PFSK-1 (cell line): ENCODE measurements at regions not wholly inside any gene's neighbourhood (a gene's known extent, or its start where the extent isn't known, plus 50 kb on each side); places are given as distances from the start of the nearest gene placed in this dataset.

Experiments
- FOXP2 ChIP-seq: optimal IDR thresholded peaks from 2 replicates; pipeline ENCODE3; 2011; ENCODE audit warnings: borderline replicate concordance, control low read depth, inconsistent platforms; ENCODE audit not compliant: insufficient read depth; ENCODE audit errors: extremely low read length, extremely low read depth
- POLR2AphosphoS5 ChIP-seq: IDR thresholded peaks from 2 replicates; pipeline ENCODE4 v1.6.1; 2012; ENCODE audit warnings: low read depth, mild to moderate bottlenecking, control low read depth, low read length, moderate library complexity
- SIN3A ChIP-seq: IDR thresholded peaks from 2 replicates; pipeline ENCODE4 v1.6.1; 2012; ENCODE audit warnings: mild to moderate bottlenecking, low read length, moderate library complexity, borderline replicate concordance; ENCODE audit not compliant: insufficient read depth
- TAF1 ChIP-seq: IDR thresholded peaks from 2 replicates; pipeline ENCODE4 v1.6.1; 2012; ENCODE audit warnings: low read length, control low read depth, borderline replicate concordance; ENCODE audit not compliant: insufficient read depth
- TF ChIP-seq, protein P1 (sequence below), 2 experiments: IDR thresholded peaks; 2 replicates each; pipeline versions ENCODE4 v1.6.1 to v1.8.0; 2011 to 2012; ENCODE audit warnings: low read depth in 2 of 2, low read length in 2 of 2, control low read depth in 1 of 2, inconsistent platforms in 1 of 2, mild to moderate bottlenecking in 1 of 2, moderate library complexity in 1 of 2; ENCODE audit not compliant: insufficient read depth in 1 of 2

DNA sequence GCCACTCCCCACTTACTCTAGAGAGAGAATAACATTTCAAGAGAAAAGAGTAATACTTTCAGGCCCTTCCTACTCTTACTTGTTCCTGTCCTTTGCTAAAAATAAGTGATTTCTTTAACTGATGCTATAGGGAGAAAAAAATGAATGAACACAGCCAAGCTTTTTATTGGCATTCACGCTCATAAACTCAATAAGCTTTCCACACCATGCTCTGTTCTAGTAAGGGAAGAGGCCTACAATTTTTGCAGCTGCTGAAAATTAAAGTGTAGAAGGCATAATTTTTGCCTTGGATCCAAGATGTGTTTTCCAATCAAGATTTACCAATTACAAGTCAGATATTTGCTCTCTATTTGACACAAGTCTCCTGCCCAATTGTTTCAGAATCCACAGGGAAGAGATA is 188.1 kb upstream of the RGS18 start:
- TF ChIP-seq, protein P1, sequence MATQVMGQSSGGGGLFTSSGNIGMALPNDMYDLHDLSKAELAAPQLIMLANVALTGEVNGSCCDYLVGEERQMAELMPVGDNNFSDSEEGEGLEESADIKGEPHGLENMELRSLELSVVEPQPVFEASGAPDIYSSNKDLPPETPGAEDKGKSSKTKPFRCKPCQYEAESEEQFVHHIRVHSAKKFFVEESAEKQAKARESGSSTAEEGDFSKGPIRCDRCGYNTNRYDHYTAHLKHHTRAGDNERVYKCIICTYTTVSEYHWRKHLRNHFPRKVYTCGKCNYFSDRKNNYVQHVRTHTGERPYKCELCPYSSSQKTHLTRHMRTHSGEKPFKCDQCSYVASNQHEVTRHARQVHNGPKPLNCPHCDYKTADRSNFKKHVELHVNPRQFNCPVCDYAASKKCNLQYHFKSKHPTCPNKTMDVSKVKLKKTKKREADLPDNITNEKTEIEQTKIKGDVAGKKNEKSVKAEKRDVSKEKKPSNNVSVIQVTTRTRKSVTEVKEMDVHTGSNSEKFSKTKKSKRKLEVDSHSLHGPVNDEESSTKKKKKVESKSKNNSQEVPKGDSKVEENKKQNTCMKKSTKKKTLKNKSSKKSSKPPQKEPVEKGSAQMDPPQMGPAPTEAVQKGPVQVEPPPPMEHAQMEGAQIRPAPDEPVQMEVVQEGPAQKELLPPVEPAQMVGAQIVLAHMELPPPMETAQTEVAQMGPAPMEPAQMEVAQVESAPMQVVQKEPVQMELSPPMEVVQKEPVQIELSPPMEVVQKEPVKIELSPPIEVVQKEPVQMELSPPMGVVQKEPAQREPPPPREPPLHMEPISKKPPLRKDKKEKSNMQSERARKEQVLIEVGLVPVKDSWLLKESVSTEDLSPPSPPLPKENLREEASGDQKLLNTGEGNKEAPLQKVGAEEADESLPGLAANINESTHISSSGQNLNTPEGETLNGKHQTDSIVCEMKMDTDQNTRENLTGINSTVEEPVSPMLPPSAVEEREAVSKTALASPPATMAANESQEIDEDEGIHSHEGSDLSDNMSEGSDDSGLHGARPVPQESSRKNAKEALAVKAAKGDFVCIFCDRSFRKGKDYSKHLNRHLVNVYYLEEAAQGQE (IDR thresholded peaks at IDR 0.05; ENCODE audit: insufficient read depth in 1 of 2, low read depth in 2 of 2, low read length in 2 of 2) = no peak
- TF ChIP-seq SIN3A (no peak), FOXP2 (no peak), TAF1 (no peak), POLR2AphosphoS5 (no peak)

DNA sequence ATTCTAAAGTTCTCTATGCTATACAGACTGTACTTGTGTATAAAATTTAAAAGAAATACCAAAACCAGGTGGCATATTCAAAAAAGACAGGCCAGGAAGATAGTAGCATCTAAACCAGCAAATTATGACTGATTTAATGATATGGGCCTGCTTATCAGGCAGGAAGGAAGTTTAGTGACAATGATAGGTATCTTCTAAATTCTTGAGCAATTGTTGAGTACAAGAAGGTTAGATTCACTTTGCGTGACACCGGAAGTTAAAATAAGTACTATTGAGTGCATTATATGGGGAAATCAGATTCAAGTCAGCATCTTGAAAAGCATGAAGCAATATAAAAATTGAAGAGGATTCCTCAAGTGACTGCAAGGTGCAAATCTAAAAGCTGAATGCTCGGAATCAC is 186.8 kb upstream of the RGS18 start:
- TF ChIP-seq POLR2AphosphoS5 = no peak
- TF ChIP-seq, protein P1 (IDR thresholded peaks at IDR 0.05; ENCODE audit: insufficient read depth in 1 of 2, low read depth in 2 of 2, low read length in 2 of 2) = no peak
- TF ChIP-seq TAF1 = no peak
- no peak for TF ChIP-seq FOXP2
- TF ChIP-seq SIN3A = no peak

DNA sequence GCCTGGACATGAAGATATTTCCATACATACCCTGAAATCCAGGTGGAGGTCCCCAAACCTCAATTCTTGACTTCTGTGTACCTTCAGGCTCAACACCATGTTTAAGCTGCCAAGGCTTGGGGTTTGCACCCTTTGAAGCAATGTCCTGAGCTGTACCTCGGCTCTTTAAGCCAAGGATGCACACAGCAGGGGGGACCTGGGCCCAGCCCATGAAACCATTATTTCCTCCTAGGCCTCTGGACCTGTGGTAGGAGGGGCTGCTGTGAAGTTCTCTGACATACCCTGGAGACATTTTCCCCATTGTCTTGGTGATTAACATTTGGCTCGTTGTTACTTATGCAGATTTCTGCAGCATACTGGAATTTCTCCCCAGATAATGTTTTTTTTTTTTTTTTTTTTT is 184.3 kb upstream of the RGS18 start:
- TF ChIP-seq, protein P1 (IDR thresholded peaks at IDR 0.05; ENCODE audit: insufficient read depth in 1 of 2, low read depth in 2 of 2, low read length in 2 of 2) = no peak
- no peak for TF ChIP-seq TAF1
- no peak for TF ChIP-seq FOXP2
- no peak for TF ChIP-seq POLR2AphosphoS5
- no peak for TF ChIP-seq SIN3A

DNA sequence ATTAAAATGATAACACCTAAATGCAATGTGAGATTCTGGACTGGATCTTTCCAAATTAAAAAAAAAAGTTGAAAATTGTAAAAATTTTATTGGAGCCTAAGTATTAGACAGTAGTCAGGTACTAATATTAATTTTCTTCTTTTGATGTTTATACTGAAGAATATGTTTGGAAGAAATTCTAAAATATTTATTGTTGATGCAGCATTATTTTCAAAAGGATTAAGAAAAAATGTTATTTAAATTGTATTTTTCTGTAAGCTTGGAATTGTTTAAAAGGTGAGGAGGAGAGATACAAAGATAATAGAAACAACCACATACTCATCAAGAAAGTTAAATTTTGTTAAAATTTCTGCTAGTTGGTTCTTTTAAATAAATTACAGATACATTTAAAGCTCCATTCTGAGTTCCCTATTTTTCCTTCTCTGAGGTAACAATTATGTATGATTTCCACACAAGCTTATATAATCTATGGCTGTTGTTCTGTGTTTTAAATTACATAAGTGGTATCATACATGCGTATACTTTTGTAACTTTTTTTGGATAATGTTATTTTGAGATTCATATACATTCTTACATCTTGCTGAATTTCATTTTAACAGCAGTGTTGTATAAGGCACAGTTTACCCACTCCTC is 180.3 kb upstream of the RGS18 start:
- no peak for TF ChIP-seq SIN3A
- no peak for TF ChIP-seq FOXP2
- TF ChIP-seq, protein P1 (IDR thresholded peaks at IDR 0.05; ENCODE audit: insufficient read depth in 1 of 2, low read depth in 2 of 2, low read length in 2 of 2) = no peak
- TF ChIP-seq TAF1 = no peak
- no peak for TF ChIP-seq POLR2AphosphoS5
